ENCODE measurements at regions not wholly inside any gene's neighbourhood (a gene's known extent, or its start where the extent isn't known, plus 50 kb on each side); places are given as distances from the start of the nearest gene placed in this dataset.

DNA sequence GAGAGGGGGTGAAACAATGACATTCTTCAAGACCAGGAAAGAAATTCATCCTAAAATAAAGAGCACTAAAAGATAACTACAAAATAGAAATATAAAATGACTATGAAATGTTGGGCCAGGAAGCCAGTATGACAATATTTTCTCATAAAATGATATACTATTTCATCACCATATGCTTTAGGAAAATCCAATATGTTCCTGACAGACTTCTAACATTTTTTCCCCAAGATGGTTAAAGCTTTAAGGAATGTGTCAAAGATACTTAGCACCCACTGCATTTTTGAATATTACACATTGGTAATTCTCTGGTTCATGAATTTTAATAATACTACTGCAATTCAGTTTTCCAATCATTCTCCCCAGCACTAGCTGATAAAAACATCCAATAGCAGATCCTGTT lies 87.7 kb upstream of the PLEKHG7 start:
- DNase-seq (ENCODE audit: low spot score) = no peak

DNA sequence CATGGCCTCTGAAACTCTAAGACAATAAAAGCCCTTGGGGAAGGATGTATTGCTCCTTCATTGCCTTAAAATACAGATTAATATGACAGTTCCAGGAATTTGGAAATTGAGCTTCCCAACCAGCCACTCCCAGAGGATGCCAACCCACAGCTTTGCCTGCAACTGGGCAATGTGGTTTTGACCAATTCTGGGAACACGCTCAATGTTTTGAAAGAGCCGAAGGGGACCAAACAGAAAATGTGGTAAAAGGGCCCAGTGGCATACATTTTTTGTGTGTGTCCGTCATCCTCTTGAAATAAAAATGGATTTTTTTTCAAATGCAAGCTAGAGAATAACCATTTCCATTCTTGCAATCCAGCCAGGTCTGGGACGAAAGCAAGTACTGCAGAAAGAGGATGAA lies 88.3 kb upstream of the PLEKHG7 start:
- DNase-seq (ENCODE audit: low spot score) = no peak

DNA sequence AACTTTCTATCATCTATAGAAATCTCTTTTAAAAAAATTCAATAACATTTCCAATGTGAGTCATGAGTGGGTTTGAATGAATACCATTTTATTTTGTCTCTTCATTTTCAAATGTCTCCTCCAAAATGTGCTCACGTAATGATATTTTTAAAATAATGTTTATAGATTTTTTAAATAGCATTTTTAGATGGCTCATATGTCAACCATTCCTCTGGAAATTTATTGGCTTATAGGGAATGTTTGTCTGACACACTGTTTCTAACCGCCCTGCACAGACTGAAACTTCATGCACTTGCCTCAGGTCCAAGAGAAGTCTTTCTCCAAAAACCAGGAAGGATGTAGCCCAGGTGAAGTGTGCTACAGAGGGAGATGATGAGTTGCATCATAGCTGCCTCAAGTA lies 88.8 kb upstream of the PLEKHG7 start:
- no peak for DNase-seq (ENCODE audit: low spot score)

DNA sequence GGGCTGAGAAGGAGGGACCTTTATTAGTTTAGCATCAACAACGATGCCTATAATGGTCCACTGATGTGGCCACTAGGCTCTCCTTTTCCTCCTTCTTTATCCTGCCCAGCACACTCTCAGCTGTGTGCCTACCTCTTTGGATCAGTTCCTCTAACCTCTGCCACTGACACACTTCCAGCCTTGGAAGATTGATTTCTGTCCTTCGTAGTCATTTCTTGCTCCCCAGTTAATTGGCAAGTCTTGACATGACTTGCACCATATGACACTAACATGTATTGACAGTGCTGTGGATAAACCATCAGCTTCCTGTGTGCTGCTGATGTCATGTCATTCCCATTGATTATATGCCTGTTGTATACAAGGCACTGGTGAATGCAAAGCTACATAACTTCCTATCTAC lies 90.2 kb upstream of the PLEKHG7 start:
- DNase-seq (ENCODE audit: low spot score) = no peak

DNA sequence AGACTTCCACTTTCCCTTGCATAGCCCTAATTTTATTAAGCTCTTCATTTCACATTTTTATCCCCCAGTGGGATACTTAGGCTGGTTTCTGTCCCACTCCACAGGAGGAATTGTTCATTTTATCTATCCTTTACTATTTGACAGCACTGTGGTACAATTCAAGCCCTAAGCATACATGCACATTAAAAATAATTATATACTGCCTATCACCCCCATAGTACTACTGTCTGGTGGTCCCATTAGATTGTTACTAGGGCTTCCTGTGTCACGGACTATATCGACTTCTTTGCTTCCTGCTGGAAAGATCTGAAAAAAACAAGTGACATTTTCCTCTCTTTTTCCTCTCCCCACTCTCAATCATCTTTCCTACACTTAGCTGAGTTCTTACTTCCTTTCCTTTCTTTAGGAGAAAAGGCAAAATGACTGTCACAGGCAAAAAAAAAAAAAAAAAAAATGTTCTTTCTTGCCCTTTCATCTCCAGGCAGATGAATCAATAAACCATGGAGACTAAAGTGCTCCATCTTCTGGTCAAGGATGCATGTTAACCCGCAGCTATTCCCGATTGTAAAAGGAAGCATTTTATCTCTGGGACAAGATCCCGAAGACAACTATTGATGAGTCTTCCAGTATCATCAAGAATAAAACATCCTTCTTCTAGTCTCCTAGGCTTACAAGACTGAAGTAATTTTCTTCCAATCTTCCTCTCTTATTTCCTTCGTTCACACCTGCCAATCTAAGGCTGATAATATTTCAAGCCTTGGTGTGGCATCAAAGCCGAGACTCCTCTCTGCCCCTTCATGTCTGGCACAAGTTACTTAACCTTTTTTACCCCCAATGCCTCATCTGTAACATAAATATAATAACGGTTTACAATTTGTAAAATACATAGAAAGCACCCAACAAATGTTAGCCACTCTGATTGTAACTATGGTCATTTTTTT lies 94.4 kb upstream of the PLEKHG7 start:
- peak; percentile 58 for DNase-seq (ENCODE audit: low spot score)

DNA sequence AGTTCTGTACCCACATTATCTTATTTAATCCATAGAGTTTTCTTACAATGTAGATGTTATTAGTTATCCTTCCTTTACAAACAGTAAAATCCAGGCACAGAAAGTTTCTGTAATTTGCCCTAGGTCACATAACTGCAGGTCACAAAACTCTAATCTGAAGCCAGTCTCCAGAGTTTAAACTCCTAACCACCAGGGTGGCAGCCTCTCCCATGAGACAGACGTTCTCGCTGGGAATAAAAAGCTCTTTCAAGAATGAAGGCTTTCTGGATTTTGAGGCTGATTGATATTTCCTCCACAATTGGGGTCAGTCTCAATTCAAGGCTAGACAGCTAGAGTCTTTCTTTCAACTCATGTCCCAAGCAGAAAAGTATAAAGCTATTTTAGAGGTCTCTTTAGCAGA lies 95.8 kb upstream of the PLEKHG7 start:
- no peak for DNase-seq (ENCODE audit: low spot score)

DNA sequence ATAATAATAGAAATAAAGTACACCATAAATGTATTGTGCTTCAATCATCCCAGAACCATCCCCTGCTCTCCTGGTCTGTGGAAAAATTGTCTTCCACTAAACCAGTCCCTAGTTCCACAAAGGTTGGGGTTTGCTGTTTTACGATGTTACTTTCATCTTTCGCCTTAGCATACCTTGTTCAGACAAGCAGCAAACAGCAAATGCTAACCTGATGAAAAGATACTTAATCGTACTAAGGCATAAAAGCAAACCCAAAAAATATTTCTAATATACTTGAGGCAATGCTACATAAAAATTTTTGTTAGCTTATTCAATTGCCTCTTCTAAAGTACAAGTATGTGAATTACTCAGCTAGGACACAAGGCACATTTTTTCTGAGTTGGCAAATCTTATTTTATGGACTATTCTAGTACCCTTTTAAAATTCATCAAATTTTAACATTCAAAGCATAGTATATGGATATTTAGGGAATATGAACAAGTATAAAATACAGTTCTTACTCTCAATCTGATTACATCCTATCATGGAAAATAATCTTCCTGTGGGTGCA lies 97.1 kb upstream of the PLEKHG7 start:
- no peak for DNase-seq (ENCODE audit: low spot score)

DNA sequence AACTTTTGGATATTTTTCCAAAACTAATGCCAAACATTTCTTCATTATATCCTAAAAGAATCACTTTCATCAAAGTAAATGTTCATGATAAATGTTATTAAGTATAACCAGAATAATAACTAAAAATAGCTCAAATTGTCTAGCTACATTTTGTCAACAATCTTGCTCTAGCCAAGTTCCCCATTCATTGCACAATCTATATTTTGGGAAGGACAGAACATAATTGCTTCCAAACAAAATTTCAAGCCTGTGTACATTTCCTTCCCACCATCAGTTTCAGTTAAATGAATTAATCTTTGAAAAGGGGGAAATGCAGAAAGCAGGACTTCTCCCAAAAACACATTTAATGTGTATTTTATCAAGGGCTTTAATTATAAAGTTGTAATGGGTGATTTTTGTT lies 98.0 kb upstream of the PLEKHG7 start:
- no peak for DNase-seq (ENCODE audit: low spot score)

DNA sequence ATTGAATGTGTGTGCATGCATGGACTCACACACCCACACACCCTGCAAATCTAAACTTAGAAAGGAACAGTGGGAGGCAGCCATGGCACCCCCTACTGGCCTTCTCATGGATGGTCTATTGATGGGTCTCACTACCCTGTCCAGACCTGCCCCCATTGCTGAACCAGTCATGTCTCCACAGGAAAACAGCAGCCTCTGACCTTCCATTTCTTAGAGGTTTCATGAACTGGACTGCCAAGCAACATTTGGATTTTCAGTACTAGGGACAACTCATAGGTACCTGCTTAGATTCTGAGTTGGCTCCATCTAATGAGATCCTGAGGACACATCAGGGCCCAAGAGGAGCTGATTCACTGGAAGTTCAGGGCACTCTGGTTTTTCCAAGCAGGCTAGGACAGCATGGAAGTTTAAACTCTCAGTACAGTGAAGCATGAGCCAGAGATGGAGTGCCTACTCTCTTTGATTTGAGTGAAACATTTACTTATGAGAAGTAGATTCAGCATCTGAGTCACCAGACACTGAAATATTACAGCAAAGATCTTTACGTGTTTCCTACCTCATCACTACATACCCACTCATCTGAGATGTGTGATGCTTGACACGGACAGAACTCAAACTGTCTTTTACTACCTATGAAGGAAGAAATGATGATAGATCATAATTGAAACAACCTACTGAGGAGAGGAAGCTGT lies 98.9 kb upstream of the PLEKHG7 start:
- DNase-seq (ENCODE audit: low spot score) = no peak

DNA sequence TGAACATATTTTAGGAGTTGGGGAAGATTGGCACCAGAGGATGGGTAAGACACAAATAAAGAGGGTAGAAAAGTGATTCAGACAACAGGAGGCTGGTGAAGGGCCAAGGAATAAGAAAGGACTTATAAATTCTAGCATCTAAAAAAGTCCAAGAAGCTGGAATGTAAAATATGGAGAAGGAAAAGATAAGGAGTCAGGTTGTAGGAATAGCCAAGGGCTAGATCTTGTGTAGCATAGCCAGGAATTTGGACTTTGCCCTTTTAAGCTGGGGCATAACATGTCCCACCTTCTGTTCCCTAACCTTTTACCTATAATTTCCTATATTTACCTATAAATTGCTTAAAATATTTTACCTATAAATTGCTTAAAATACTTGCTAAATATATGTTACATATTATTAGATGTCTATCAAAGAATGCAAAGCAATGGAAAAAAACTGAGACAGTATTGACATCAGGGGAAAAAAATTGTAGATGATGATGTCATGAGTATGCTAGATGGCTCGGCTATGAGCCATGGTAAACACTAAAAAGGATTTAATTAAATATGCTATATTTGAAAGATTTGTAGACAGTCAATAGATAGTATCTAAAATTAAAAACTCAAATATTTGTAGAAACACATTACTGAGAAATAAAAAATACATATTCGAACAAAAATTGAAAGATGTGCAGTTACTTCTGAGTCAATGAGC lies 99.7 kb upstream of the PLEKHG7 start:
- no peak for DNase-seq (ENCODE audit: low spot score)

DNA sequence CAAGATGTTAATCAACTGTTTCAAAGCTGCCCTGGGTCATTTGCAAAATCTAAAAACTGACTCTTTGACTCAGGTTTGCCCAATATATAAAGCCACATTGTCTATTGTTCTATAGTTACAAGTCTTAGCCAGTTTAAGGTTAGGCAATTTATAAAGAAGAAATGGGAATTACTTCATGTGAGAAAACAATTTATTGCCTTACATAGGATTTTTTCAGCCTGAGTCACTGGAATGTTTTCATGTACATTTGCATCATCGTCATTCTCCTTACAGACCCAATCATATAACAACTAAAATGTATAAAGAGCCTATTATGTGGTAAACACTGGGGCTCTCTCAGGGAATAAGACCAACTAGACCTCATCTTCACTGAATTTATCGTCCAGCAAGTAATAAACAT lies 100.3 kb upstream of the PLEKHG7 start:
- DNase-seq (ENCODE audit: low spot score) = no peak

DNA sequence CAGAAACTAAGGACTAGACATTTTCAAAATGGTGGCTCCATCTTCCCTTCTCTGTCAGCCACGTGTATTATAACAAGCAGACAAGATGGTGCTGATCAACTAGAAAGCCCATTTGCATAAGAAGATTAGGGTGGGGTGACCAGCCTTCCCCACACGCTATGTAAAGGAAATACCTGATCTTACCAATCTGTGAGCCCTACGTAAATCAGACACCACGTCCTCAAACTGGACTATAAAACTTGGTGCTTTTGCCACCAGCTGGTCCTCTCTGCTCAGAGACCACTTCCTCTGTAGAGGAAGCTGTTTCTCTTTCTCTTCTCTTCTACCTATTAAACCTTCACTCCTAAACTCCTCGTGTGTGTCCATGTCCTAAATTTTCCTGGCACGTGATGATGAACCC lies 101.1 kb upstream of the PLEKHG7 start:
- no peak for DNase-seq (ENCODE audit: low spot score)

DNA sequence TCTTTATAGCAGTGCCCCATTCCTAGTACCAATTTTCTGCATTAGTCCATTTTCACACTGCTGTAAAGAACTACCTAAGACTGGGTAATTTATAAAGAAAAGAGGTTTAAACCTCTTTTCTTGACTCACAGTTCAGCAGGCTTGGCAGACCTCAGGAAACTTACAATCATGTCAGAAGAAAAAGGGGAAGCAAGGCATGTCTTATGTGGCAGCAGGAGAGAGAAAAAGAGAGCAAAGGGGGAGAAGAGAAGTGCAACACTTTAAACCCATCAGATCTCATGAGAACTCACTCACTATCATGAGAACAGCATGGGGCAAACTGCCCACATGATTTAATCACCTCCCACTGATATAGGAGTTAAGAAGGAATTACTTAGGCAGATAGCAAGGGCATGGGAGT lies 101.6 kb upstream of the PLEKHG7 start:
- no peak for DNase-seq (ENCODE audit: low spot score)

DNA sequence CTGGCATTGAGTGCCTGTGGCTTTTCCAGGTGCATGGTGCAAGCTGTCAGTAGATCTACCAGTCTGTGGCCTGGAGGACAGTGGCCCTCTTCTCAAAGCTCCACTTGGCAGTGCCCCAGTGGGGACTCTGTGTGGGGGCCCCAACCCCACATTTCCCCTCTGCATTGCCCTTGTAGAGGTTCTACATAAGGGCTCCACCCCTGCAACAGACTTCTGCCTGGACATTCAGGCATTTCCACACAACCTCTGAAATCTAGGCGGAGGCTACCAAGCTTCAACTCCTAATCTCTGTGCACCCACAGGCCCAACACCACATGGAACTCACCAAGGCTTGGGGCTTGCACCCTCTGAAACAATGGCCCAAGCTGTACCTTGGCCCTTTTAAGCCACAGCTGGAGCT lies 102.7 kb upstream of the PLEKHG7 start:
- no peak for DNase-seq (ENCODE audit: low spot score)

DNA sequence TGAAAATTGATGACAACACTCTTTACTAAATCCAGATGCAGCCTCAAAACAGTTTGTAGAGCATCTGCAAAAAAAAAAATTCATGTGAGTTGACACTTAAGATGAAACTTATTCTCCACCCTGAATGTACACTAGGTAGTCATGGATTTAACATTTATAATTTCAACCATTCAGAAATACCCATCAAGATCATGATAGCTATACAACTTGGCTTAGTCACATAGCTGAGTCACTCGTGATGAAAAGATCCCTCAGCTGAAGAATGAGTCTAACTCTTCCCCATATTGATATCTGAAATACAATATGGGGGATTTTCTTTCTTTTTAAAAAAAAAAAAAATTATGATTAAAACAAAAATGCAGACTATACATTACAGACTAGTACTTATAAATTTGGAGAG lies 104.8 kb upstream of the PLEKHG7 start:
- no peak for DNase-seq (ENCODE audit: low spot score)

DNA sequence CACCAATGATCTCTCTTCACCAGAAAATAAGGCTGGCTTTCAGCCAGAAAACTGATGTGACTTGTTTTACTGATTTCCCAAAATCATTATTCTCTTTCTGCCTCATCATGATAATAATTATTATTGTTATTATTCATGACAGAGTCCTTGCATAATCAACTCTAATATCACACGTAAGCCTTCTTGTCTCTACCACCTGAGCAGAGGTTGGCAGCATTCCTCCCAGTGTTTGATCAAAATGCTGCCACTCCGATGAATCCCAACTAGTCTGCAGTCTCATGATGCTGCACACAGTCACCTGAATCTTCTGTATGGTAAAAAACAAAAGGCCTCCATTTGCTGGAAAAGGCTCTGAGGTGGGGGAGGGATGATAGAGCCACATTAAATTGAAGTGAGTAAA lies 105.7 kb upstream of the PLEKHG7 start:
- no peak for DNase-seq (ENCODE audit: low spot score)

DNA sequence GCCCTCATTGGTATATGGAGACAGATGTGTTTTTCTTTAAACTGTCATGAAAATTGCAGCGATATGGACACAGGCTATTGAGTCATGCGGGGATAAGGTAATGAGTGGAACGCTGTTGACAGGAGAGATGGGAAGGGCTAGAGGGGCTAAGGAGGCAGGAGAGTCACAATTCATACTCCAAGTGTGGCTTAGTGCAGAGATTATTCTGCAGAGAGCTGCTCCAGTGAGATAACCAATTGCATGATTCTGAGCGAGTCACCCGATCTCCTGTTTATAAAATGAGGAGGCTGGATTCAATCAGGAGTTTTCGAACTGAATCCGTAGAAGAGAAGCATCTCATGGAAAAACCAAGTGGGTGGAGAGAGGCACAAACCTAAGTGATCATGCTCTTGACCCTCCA lies 106.4 kb upstream of the PLEKHG7 start:
- DNase-seq (ENCODE audit: low spot score) = no peak

DNA sequence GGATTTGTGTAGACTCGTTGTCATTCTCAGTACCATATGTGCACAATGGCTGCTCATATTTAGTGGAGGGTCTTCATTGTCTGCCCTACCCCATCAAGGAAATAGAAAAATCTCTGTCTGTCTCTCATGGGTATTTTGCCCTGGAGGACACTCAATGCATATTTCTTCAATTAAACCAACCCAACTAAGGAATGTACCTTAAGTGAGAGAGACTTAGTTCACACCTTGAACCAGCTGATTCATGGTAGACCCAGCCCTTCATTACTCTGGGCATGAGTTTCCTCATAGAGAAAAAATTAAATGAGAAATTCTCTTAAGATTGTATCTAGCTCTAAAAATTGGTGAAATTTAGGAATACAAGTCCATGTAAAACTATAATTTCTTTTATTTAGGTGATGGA lies 107.1 kb upstream of the PLEKHG7 start:
- DNase-seq (ENCODE audit: low spot score) = no peak

DNA sequence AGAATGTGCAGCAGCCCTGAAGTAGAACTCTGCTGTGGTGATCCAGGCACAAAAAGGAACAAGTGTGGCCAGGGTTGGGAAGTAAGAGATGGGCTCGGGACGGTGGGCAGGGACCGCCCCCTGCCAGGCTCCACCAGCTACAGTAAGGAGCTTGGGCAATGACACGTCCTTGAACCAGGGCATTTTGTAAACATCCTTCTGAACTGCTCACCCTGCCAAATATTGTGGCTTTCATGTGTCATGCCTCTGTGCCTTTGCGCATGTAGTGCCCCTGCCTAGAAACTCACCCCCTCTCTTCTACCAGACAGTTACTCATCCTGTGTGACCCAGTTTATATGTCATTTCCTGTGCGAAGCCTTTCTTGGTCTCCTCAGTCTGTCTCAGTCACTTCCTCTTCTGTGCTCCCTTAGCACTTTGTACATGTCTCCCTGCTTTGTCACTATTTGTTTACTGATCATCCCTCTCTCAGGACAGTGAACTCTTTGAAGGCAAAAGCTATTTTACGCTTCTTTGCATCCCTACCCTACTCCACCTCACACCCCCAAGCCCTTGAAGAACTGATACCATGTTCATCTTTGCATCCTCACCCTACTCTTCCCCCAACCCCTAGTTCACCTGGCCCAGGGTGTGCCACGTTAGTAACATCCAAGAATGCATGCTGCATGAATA lies 108.9 kb upstream of the PLEKHG7 start:
- no peak for DNase-seq (ENCODE audit: low spot score)

DNA sequence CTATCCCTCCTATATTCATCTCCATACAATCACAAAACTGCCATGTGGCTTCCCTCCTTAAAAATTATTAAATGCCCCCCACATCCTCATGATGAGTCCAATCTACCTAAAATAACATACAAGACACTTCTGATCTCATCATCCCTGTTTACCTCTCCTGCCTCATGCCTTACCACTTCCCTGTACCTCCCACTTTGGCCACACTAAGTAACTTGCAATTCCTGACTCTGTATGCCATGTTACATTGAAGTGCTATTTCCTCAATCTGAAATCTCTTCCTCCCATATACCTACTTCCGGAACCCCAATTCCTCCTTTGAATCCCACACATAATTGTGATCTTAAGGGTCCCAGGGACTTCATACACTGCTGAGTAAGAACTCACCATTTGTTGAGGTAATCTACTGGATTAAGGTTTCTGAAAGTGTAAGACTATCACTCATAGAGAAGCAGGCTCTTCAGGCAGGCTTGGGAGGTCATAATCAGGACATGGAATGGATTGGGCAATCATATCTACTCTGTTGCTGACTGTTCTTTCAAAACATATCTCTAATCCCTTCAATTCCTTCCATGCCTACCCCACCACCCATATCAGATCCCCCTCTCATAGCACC lies 117.6 kb upstream of the PLEKHG7 start:
- no peak for DNase-seq (ENCODE audit: low spot score)

DNA sequence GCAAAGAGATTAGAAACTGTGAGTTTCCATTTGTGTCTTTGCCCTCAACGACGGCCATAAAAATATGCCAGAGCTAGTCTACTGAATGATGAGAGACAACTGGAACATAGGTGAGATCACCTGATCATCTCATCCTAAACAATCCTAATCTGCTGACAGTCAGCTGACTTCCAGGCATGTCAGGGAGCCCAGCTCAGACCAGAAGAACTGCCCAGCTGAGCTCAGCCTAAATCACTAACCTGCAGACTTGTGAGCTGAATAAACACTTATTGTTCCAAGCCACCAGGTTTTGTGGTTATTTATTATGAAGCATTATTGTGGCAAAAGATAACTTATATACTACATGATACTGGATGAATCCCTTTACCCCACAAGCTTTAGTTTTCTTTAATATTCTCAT lies 118.9 kb upstream of the PLEKHG7 start:
- no peak for DNase-seq (ENCODE audit: low spot score)

All from SK-N-DZ (cell line).